GM21619 (cell line): ENCODE measurements at regions not wholly inside any gene's neighbourhood (a gene's known extent, or its start where the extent isn't known, plus 50 kb on each side); places are given as distances from the start of the nearest gene placed in this dataset.
"Not testable (repeated sequence)": the region's sequence is repeated elsewhere in the genome, so short reads cannot be mapped to it uniquely, and the experiment has no call there.

ENCODE experiments used
- ATAC-seq: cut with Tn5 transposase; IDR thresholded peaks from one replicate; pipeline ENCODE4 v1.9.1; 2021; ENCODE audit not compliant: unreplicated experiment

DNA sequence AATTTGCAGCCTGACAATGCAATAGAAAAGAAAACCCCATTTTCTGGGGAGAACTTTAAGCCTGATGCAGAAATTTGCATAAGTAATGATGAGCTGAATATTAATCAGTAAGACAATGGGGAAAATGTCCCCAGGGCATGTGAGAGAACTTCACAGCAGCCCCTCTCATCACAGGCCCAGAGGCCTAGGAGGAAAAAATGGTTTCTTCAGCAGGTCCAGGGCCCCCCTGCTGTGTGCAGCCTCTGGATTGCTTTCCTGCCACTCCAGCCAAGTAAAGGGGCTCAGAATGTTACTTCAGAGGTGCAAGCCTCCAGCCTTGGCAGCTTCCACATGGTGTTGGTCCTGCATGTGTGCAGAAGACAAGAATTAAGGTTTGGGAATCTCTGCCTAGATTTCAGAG is 900.3 kb upstream of the ROBO1 start:
- ATAC-seq: no peak

DNA sequence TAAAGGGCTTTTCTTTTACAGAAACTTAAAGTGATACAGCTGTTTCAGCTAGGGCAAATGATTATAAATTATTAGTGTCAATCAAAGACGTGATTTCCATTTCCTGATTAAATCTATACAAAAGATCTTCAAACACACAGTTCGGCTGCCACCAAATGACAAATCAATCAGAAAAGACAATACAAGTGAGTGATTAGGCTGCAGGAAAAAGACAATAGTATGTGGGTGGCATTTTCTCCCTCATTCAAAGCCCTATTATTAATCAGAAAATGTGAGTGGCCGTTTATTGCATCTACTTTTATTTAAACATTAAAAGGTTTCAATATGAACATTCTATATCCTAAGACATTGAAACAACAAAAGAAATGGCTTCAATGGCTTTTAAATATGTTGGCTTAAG is 895.6 kb upstream of the ROBO1 start:
- ATAC-seq: no peak

DNA sequence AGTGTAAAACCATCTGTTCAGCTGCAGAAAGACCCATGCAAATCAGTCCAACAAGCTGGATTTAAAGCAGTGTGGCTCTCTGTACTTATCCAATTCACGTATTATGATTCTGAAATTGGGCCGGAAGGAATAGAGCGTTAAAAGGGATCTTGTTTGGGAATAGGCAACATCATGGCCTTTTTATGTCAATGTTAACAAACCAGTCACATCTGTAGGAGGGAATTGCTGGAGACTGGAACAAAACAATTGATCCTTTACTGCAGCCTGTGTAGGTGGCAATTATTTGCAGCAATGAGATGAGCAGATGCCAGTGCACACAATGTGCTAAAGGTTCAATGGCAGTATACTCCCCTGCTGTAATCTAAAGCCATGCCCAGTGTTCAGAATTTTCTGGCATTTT is 887.4 kb upstream of the ROBO1 start:
- ATAC-seq: no peak

DNA sequence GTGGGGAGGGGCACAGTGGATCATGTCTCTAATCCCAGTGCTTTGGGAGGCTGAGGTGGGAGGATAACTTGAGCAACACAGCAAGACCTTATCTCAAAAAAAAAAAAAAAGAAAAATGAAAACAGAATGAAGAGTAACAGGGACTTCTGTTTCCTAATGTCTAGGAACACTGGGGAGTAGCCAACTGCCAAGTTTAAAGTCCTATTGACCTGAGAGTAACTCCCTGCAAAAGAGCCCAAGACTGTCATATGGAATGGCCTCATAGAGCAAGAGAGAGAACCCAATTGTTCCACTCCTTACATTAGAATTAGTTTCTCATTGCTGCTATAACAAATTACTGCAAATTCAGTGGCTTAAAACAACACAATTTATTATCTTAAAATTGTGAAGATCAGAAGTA is 881.4 kb upstream of the ROBO1 start:
- no peak for ATAC-seq

DNA sequence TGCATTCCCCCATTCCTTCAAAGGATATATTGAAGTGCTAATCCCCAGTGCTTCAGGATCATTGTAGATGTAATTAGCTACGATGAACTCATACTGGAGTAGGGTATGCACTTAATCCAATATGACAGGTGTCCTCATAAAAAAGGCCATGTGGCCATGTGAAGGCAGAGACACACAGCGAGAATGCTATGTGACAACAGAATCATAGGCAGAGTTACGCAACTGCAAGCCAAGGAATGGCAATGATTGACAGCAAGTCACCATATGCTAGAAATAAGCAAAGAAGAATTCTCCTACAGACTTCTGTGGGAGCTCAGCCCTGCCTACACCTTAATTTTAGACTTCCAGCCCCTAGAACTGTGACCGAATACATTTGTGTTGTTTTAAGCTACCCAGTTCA is 875.6 kb upstream of the ROBO1 start:
- no peak for ATAC-seq

DNA sequence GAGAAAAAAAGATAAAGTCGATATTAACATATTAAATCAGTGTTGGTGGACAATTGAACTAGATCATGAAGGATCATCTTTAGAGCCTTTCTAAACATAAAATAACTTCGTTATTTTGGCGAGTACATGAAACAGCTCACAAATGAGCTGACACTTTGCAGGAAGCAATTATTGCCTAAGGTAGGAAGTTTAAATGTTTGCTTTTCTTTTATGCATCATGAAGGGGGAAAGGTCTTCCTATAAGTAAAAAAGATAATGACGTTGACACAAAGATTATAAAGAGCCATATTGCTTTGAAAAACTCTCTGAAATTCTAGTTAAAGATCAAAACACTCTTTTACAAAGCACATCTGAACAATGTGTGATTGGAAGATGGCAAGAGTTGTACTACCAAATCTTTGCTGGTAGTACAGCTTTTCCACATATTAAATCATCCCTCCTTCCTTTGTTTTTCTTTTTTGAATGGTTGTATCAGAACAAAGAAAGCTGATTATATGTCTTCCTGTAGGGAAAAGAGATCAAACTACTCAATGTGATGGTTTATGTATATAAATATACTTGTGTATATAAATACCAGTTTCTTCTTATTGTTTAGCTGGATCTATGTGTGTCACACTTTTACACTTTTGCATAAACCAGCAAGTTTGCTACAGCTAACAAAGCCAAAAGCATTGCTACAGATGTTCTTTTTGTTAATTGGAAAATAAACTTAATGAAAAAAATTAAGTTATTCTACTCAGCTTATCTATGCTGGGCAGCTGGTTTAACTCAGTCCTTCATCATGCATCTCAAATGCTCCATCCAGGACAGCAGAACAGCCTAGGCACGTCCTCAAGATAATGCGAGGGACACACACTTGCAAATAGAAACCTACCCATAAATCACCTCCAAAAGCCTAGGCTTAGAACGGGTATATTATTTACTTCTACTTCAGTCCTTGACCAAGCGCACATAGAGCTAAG is 850.8 kb upstream of the ROBO1 start:
- no peak for ATAC-seq

DNA sequence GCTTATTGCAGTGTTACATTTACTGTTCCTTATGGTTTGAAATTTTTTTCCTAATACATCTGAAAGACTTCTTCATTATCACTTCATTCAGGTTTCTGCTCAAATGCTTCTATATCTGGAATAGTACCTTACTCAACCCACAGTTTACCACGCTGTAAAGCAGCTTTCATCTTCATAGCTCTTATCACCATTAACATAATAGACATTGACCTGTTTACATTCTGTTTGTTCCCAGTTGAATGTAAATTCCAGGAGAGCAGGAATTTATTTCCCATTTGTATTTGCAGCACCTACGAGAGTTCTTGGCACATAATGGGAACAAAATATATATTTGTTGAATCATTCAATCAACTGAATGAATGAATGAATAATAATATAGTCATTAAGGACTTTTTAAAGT is 844.6 kb upstream of the ROBO1 start:
- ATAC-seq: no peak

DNA sequence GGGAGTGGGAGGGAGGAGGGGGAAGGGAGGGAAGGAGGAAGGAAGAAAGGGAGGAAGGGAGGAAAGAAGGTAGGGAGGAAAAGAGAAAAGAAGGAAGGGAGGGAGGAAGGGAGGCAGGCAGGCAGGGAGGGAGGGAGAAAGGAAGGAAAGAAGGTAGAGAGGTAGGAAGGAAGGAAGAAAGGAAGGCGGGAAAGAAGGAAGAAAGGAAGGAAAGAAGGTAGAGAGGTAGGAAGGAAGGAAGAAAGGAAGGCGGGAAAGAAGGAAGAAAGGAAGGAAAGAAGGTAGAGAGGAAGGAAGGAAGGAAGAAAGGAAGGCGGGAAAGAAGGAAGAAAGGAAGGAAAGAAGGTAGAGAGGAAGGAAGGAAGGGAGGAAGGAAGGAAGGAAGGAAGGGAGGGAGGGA is 840.3 kb upstream of the ROBO1 start:
- not testable (repeated sequence) for ATAC-seq

DNA sequence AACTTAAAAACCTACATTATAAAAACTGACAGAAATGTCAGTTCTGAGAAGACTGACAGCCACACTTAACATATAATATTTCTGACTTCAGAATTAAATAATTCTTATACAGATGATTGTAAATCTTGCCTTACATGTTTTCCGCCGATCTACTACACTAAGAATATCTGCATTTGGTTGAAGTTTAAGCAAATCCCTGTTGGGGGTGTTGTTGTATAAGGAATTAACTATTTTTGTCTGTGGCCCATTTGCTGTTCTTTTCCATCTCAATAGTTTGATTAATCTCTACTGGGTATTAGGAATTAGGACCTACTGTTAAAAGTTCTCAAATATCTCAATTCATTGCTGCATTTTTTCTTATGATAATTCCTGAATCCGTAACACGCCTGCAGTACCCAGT is 838.3 kb upstream of the ROBO1 start:
- no peak for ATAC-seq

DNA sequence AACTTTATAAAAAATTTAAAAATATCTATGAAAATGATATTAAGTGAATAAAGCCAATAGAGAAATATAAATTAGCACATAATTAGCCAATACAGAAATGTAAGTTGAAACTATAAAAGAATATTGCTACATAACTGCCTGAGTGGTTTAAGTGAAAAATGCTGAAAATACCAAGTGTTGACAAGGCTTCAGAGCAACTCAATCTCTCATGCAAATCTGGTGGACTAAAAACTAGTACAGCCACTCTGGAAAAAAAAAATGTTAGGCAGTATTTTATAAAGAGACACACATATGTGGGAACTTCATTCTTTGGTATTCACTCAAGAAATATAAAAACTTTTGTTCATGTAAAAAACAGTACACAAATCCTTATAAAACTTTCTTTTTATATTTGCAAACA is 833.7 kb upstream of the ROBO1 start:
- ATAC-seq: no peak

DNA sequence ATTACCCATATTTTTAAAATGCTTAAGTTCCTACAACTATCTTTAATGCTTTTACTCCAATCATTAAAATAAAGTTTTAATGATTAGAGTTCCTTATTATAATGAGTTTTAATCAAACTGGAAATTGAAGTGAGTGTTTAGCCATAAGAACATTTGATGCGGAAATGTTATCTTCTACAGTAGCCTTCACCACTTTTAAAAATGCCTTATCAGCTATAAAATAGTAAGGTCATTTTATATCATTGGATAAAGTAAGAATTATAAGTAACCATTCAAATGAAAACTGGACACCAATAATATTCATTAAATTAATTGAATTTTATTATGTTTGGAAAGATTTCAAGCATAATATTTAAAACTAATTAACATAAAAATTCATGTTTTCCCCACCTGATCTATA is 825.0 kb upstream of the ROBO1 start:
- no peak for ATAC-seq

DNA sequence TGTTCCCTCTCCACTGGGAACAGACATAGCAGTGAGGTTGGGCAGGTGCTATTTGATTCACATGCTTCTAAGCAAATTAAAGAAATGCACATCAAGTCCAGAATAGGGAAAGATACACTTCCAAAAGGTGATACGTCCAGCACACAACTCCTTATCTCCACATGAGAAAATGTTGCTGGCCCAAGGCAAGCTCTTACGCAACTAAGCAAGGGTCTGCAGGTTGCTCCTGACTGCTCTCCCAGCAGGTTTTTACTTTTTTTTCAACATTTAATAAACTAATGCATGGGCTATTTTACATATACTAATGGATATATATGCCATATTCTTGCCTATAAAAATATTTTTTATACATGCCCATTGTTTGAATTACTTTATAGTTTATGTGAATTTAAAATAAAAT is 818.5 kb upstream of the ROBO1 start:
- ATAC-seq: no peak

DNA sequence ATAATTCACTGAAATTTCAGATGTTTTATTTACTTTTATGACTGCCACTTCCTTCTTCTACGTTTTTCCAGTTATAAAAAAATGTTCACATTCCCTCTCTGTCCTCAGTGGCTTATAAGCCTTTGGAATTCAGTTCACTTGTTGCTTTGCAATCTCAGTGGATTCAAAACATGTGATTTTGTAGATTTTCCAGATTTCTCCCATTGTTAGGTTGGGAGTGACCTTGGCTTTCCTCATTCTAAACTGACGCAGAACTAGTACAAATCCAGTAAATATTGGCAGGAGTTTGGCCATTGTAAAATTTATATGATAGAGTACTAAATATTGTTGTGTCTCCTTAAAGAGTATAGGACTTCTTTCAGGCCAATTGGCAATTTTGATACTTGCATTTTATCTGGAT is 812.3 kb upstream of the ROBO1 start:
- no peak for ATAC-seq

DNA sequence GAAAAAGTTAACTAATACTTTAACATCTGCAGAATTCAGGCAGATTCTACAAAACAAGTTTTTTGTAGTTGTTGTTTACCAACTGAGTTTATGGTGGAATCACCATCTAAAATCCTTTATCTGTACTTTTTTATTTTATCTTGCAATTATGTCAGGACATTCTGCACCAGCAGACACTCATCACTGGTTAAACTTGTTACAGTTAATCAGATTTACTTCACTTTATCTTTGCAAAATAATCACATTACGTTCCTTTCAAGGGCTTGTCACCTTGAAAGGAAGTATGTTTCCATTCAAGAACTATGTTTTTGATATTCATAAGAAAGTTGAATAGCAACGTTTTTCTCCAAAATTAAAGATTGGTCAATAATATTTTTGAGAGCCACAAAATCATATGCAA is 796.6 kb upstream of the ROBO1 start:
- ATAC-seq: no peak

DNA sequence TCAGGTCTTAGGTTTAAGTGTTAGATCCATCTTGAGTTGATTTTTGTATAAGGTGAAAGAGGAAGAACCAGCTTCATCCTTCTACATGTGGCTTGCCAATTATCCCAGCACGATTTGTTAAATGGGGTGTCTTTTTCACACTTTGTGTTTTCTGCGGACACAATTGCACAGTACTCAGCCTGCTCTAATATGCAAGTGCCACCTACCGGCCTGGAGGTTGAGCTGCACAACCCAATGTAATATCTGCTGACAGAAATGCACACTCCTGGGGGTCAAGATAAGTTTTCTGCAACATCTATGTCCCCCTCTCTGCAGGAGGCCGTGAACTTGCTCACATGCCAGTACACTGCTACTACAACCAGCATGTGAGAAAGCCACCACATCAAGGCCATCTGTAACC is 791.9 kb upstream of the ROBO1 start:
- no peak for ATAC-seq

DNA sequence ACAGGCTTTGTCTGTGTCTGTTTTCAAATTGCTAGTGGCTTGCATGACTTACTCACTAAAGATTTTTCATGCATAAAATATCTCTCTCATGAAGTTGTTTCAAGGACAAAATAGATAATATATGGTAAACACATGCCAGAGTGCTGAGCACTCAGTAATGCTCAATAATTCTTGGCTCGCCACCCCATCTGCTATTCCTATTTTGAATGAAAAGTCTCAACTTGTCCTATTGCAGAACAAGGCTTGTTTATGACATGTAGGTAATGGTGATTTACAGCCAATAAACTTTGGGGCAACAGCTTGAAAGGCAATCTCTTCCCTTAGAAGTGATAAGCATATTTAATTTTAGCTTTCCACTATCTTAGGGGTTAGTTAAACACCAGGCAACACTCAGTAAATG is 789.0 kb upstream of the ROBO1 start:
- no peak for ATAC-seq

DNA sequence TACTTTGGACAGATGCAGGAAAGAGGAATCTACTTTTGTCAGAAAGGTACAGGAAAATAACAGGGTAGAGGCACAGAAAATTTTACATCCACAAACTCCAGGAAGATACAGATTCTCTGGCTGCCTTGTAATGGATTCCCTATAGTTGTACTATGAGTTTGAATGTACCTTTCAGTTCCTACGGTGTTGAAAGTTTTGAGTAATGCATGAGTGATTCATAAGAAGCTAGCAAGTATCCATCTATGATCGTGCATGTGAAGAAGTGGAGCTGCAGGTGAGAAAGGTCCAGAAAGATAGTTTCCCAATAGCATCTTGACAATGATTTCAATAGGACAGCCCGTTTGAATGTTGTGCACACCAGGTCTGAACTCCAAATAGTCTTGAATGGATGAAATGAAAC is 786.5 kb upstream of the ROBO1 start:
- no peak for ATAC-seq

DNA sequence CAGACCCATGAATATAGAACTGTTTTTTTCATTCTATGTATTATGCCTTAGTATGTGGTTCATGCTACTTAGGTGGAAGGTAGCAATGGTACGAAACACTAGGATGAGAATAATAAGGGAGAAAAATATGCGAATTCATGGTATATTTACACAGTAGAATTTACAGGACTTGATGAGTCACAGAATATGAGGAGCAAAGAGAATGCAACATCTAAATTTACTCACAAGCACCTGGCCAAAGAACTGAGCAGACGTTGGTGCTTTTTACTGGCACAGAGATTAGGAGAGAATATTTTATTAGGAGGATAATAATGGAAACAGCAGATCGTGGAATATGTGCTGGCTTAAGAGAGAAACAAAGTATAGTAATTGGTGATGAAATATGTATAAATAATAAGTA is 785.4 kb upstream of the ROBO1 start:
- no peak for ATAC-seq

DNA sequence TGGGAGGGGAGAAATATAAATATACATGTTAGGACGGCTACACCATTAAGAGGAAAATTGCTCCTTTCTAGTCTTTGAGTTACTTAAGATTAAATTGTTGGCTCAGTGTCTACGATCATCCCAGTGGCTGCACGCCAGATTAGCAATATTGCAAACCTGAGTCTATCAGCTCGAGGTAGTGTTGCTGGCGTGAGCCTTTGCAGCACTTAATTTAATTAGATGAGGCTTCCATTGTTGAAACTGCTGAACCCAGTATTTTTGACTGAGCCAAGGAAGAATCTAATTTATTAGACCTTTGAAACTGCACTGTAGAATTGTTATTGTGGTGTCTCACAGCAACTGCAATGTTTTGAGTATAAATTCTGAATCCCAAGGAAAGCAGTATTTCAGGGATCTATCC is 782.4 kb upstream of the ROBO1 start:
- no peak for ATAC-seq

DNA sequence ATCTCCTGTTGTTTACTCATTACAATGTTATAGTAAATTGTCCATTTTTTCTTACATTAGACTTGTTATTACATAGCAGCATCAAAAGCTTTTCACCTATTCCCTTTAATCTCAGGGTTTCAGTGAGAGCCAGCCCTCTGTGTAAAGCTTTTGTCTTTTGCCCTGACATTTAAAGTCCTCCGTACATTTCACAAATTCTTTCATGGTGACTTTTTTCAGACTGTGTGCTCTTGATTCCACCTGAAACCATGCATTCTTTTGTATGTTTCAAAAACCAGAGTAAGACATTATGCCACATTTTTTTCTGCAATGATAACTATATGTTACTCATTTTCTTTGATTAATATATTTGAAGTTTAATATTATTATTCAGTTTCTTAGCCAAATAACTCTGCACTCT is 781.4 kb upstream of the ROBO1 start:
- no peak for ATAC-seq

DNA sequence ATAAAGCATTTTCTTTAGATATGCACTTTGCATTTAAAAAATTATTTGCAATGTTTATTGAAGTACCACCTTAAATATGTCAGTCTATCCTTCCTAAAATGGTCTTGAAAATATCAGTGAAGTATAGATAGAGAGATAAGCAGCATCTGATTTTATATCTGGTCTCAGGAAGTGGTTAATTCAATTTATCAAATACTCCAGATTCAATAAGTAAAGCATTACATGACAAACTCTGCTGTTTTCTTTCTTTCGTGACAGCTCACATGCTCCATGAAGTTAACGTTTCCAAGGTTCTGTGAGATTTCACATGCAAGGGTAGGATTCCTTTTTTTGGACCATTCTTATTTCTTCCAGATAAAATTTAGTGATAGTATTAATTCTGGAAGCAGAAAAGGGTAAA is 775.4 kb upstream of the ROBO1 start:
- no peak for ATAC-seq

DNA sequence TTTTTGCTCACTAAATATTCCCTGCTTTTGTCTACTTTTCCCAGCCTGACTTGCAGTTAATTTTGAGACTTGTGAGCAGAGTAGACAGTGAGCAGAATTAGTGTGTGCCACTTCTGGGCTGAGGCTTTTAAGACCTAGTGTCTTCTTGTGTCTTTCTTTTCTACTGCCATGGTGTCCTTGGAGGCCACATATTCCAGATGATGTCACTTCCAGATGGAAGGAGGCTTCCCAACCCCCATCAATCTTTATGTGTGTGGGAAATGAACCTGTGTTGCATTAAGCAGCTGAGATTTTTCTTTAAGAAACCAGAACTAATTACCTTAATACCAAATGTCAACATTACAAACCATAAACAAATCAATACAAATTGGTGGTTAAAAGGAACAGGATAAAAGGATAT is 774.7 kb upstream of the ROBO1 start:
- ATAC-seq: no peak

DNA sequence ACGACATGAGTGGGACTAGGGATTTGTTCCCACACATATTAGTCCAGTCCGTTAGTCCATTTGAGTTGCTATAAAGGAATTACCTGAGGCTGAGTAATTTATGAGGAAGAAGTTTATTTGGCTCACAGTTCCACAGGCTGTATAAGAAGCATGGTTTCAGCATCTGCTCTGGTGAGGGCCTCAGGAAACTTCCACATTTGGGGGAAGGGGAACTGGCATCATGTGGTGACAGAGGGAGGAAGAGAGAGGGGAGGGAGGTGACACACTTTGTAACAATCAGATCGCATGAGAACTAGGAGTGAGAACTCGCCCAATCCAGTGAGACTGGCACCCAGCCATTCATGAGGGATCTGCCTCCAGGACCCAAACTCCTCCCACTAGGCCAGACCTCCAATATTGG is 769.9 kb upstream of the ROBO1 start:
- no peak for ATAC-seq
